GM23248 (cell line): ENCODE measurements at regions not wholly inside any gene's neighbourhood (a gene's known extent, or its start where the extent isn't known, plus 50 kb on each side); places are given as distances from the start of the nearest gene placed in this dataset.

Source experiments
- DNase-seq: peaks from one replicate; pipeline ENCODE4 v3.0.0-alpha.2; 2015
- H2AFZ ChIP-seq: fragments of 200-600 bp; sonication (generic); 2 replicates; pipeline ENCODE4 v1.6.1; 2016; ENCODE audit warnings: antibody characterized with exemption
- H3F3A ChIP-seq: fragments of 200-600 bp; sonication (generic); 2 replicates; pipeline ENCODE4 v1.6.1; 2016; ENCODE audit warnings: mild to moderate bottlenecking, antibody characterized with exemption, mixed run types; ENCODE audit not compliant: insufficient read depth
- H3K27ac ChIP-seq: fragments of 200-600 bp; sonication (generic); 2 replicates; pipeline ENCODE4 v1.5.1; 2016; ENCODE audit warnings: mild to moderate bottlenecking
- H3K27me3 ChIP-seq: fragments of 200-600 bp; sonication (generic); replicated peaks from 2 replicates; pipeline ENCODE4 v1.6.1; 2016; ENCODE audit warnings: mild to moderate bottlenecking; ENCODE audit not compliant: insufficient read depth
- H3K36me3 ChIP-seq: fragments of 200-600 bp; sonication (generic); 2 replicates; pipeline ENCODE4 v1.6.1; 2016; ENCODE audit warnings: low read depth, mild to moderate bottlenecking
- H3K4me1 ChIP-seq: fragments of 200-600 bp; sonication (generic); 2 replicates; pipeline ENCODE4 v1.6.1; 2016; ENCODE audit warnings: mild to moderate bottlenecking; ENCODE audit not compliant: insufficient read depth
- H3K4me2 ChIP-seq: fragments of 200-600 bp; sonication (generic); one replicate; pipeline ENCODE4 v1.6.1; 2016; ENCODE audit warnings: mild to moderate bottlenecking; ENCODE audit not compliant: unreplicated experiment
- H3K4me3 ChIP-seq: fragments of 200-600 bp; sonication (generic); 2 replicates; pipeline ENCODE4 v1.5.1; 2016; ENCODE audit warnings: mild to moderate bottlenecking
- H3K79me2 ChIP-seq: fragments of 200-600 bp; sonication (generic); 2 replicates; pipeline ENCODE4 v1.6.1; 2016; ENCODE audit warnings: mild to moderate bottlenecking; ENCODE audit not compliant: insufficient read depth
- H3K9ac ChIP-seq: fragments of 200-600 bp; sonication (generic); 2 replicates; pipeline ENCODE4 v1.6.1; 2016; ENCODE audit warnings: mild to moderate bottlenecking
- H3K9me2 ChIP-seq: fragments of 200-600 bp; sonication (generic); 2 replicates; pipeline ENCODE4 v1.6.1; 2016; ENCODE audit warnings: mixed run types, mild to moderate bottlenecking, moderate library complexity; ENCODE audit not compliant: insufficient read depth
- H3K9me3 ChIP-seq: fragments of 200-600 bp; sonication (generic); one replicate; pipeline ENCODE4 v1.6.1; 2017; ENCODE audit warnings: low read depth
- H4K20me1 ChIP-seq: fragments of 200-600 bp; sonication (generic); 2 replicates; pipeline ENCODE4 v1.6.0; 2016; ENCODE audit not compliant: insufficient read depth
- EZH2 ChIP-seq: fragments of 200-600 bp; sonication (generic); IDR thresholded peaks from 2 replicates; pipeline ENCODE4 v1.6.1; 2018; ENCODE audit warnings: antibody characterized with exemption, mild to moderate bottlenecking; ENCODE audit not compliant: insufficient read depth, poor library complexity, severe bottlenecking
- EZH2phosphoT487 ChIP-seq: fragments of 200-600 bp; sonication (generic); IDR thresholded peaks from 2 replicates; pipeline ENCODE4 v1.6.1; 2018; ENCODE audit warnings: antibody characterized with exemption, moderate library complexity, mild to moderate bottlenecking, low read depth; ENCODE audit not compliant: insufficient read depth
- WGBS, 2 experiments: methylation state at CpG; one replicate each; pipeline ENCODE4 v1.1.6; 2015 to 2017; ENCODE audit warnings: low lambda C conversion rate in 2 of 2, low coverage in 1 of 2; ENCODE audit errors: missing lambda C conversion rate in 2 of 2; 5-methylcytosine and 5-hydroxymethylcytosine counted together
- in situ Hi-C: fragments of 300-500 bp; cut with MboI; formaldehyde crosslinking; loops from 2 replicates; pipeline ENCODE4 v1.15.0; 2020

- no peak overlapping the region for H3K4me2 ChIP-seq
- no peak overlapping the region for H2AFZ ChIP-seq
- H4K20me1 ChIP-seq: no peaks in the 10 kb centered on the region
- peaks cover 5% of the 10 kb centered on the region for H3K4me1 ChIP-seq
- WGBS, 2 experiments: 92 to 100% methylated on average over 2 of the region's 2 CpGs
- H3K36me3 ChIP-seq: no peaks in the 10 kb centered on the region
- in situ Hi-C loops: no loop called here
- no peaks in the 10 kb centered on the region for H3K27me3 ChIP-seq
- no peak for TF ChIP-seq EZH2
- no peak for TF ChIP-seq EZH2phosphoT487
- peaks cover 3% of the 10 kb centered on the region; the same call in 1 of the 2 replicates for H3F3A ChIP-seq
- H3K9me2 ChIP-seq: no peaks in the 10 kb centered on the region
- no peak overlapping the region for H3K4me3 ChIP-seq
- no peak overlapping the region for H3K9ac ChIP-seq
- DNase-seq: no peak
- H3K9me3 ChIP-seq: no peaks in the 10 kb centered on the region
- H3K27ac ChIP-seq: no peak overlapping the region
- no peaks in the 10 kb centered on the region for H3K79me2 ChIP-seq
These were observed 191.0 kb upstream of the ATP2B1 start for GRCh38 chr12:89899651-89900050.

- Histone ChIP-seq H3K27me3 (no peaks in the 10 kb centered on the region), H3K4me3 (no peak overlapping the region), H3K9me2 (no peaks in the 10 kb centered on the region), H4K20me1 (no peaks in the 10 kb centered on the region), H3K9ac (no peak overlapping the region), H3K4me1 (peaks cover 18% of the 10 kb centered on the region), H2AFZ (no peak overlapping the region), H3K4me2 (no peak overlapping the region), H3K27ac (no peak overlapping the region), H3K36me3 (no peaks in the 10 kb centered on the region), H3F3A (peaks cover 6% of the 10 kb centered on the region; the same call in 1 of the 2 replicates), H3K9me3 (no peaks in the 10 kb centered on the region), H3K79me2 (no peaks in the 10 kb centered on the region)
- DNase-seq: no peak
- 88 to 95% methylated on average over 2 of the region's 2 CpGs for WGBS, 2 experiments
- no peak for TF ChIP-seq EZH2
- no peak for TF ChIP-seq EZH2phosphoT487
- in situ Hi-C loops: no loop called here
These were observed 187.0 kb upstream of the ATP2B1 start for GRCh38 chr12:89895591-89895990.

- TF ChIP-seq EZH2 (no peak), EZH2phosphoT487 (no peak)
- H3K27ac ChIP-seq: peak overlapping the region; percentile 46; the same call in 1 of the 2 replicates
- 89 to 90% methylated on average over 5 of the region's 5 CpGs for WGBS, 2 experiments
These were observed 186.5 kb upstream of the ATP2B1 start for GRCh38 chr12:89895101-89895500.

GRCh38 chr12:89893972-89894706 is 185.5 kb upstream of the ATP2B1 start:
- in situ Hi-C loops: no loop called here

More at GRCh38 chr12:89895101-89895500, 186.5 kb upstream of the ATP2B1 start:
- DNase-seq: no peak
- Histone ChIP-seq H3K4me1 (peaks cover 18% of the 10 kb centered on the region), H3K79me2 (no peaks in the 10 kb centered on the region), H3K9ac (no peak overlapping the region), H3F3A (peaks cover 6% of the 10 kb centered on the region; the same call in 1 of the 2 replicates), H3K9me2 (no peaks in the 10 kb centered on the region), H3K27me3 (no peaks in the 10 kb centered on the region), H3K36me3 (no peaks in the 10 kb centered on the region), H2AFZ (no peak overlapping the region), H4K20me1 (no peaks in the 10 kb centered on the region), H3K4me2 (no peak overlapping the region), H3K9me3 (no peaks in the 10 kb centered on the region), H3K4me3 (no peak overlapping the region)
- in situ Hi-C loops: no loop called here

More at GRCh38 chr12:89893972-89894706, 185.5 kb upstream of the ATP2B1 start:
- peaks cover 18% of the 10 kb centered on the region for H3K4me1 ChIP-seq
- H2AFZ ChIP-seq: no peak overlapping the region
- no peaks in the 10 kb centered on the region for H3K36me3 ChIP-seq
- no peaks in the 10 kb centered on the region for H3K79me2 ChIP-seq
- DNase-seq: peak; percentile 55
- H3K9me2 ChIP-seq: no peaks in the 10 kb centered on the region
- WGBS, 2 experiments: 91 to 96% methylated on average over 1 of the region's 1 CpG
- peaks cover 6% of the 10 kb centered on the region; the same call in 1 of the 2 replicates for H3F3A ChIP-seq
- no peaks in the 10 kb centered on the region for H3K9me3 ChIP-seq
- peak overlapping the region; percentile 46 for H3K27ac ChIP-seq
- no peak overlapping the region for H3K9ac ChIP-seq
- TF ChIP-seq EZH2 (no peak), EZH2phosphoT487 (no peak)
- H3K4me3 ChIP-seq: no peak overlapping the region
- no peaks in the 10 kb centered on the region for H3K27me3 ChIP-seq
- peak overlapping the region; percentile 11 for H3K4me2 ChIP-seq
- H4K20me1 ChIP-seq: no peaks in the 10 kb centered on the region
